ENCODE measurements at regions not wholly inside any gene's neighbourhood (a gene's known extent, or its start where the extent isn't known, plus 50 kb on each side); places are given as distances from the start of the nearest gene placed in this dataset.

- DNase-seq, result no peak
- Histone ChIP-seq H3K36me3 (no peaks in the 10 kb centered on the region), H3K27me3 (no peaks in the 10 kb centered on the region), H3K4me3 (no peak overlapping the region), H3K9me3 (peaks cover 0 to 9% of the 10 kb centered on the region in 2 donors), H3K27ac (no peak overlapping the region), H3K4me1 (no peaks in the 10 kb centered on the region)
- no peak for ATAC-seq
- intact Hi-C loops (cut with DNase I), result no loop called here
- no peak for TF ChIP-seq CTCF (IDR thresholded peaks at IDR 0.05)
Measured at GRCh38 chr5:162391833-162392232, 324.3 kb downstream of the GABRG2 start.

DNA sequence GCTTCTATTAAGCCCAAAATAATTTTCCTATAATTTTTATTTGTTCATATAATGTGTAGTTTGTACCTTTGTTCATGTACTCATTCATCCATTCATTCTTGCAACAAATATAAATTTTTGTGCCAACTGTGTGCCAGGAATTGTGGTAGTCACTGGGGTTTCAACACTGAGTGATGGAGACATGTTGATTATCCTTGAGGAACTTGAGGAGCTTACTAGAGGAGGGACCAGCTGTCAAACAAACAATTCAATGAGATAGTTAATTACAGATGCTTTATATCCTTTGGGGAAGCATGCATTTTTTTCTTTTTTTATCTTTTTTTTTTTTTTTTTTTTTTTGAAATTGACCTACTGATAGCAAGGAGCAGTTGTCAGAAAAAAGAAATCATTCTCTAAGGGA lies 324.8 kb downstream of the GABRG2 start:
- Histone ChIP-seq H3K36me3 (no peaks in the 10 kb centered on the region), H3K9me3 (peaks cover 0 to 9% of the 10 kb centered on the region in 2 donors), H3K27ac (no peak overlapping the region), H3K27me3 (no peaks in the 10 kb centered on the region), H3K4me3 (no peak overlapping the region), H3K4me1 (no peaks in the 10 kb centered on the region)
- ATAC-seq (no peak), DNase-seq (no peak)
- intact Hi-C loops (cut with DNase I), result no loop called here
- TF ChIP-seq CTCF (IDR thresholded peaks at IDR 0.05), result no peak

DNA sequence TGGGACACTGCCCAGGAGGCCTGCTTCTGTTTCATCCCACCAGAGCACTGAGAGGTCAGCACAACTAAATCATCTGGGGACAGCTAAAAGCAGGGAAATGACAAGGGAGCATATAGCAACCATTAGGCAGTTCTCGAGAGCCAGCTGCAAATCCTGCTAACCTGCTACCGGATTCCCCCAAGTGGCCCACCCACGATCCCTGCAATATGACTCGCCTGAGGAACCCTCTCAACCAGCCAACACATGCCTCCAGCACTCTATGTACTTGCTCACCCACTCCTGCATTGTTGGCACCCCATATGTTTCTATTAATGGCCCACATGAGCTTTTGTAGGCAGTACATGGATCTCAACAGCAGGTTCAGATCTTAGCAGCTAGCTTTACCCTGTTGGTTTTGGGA lies 326.0 kb downstream of the GABRG2 start:
- intact Hi-C loops (cut with DNase I), result no loop called here
- Histone ChIP-seq H3K4me1 (no peaks in the 10 kb centered on the region), H3K36me3 (no peaks in the 10 kb centered on the region), H3K27ac (no peak overlapping the region), H3K4me3 (no peak overlapping the region), H3K9me3 (peaks cover 0 to 12% of the 10 kb centered on the region in 2 donors), H3K27me3 (no peaks in the 10 kb centered on the region)
- DNase-seq (no peak), ATAC-seq (no peak)
- no peak for TF ChIP-seq CTCF (IDR thresholded peaks at IDR 0.05)

GRCh38 chr5:162407614-162408013 lies 340.0 kb downstream of the GABRG2 start:
- TF ChIP-seq CTCF (IDR thresholded peaks at IDR 0.05), result no peak
- H3K4me1 ChIP-seq, result no peaks in the 10 kb centered on the region
- intact Hi-C loops (cut with DNase I), result no loop called here
- no peak overlapping the region for H3K4me3 ChIP-seq
- H3K27me3 ChIP-seq, result no peaks in the 10 kb centered on the region
- DNase-seq (no peak), ATAC-seq (no peak)
- no peak overlapping the region for H3K27ac ChIP-seq
- H3K36me3 ChIP-seq, result no peaks in the 10 kb centered on the region
- H3K9me3 ChIP-seq, result no peaks in the 10 kb centered on the region

- H3K9me3 ChIP-seq, result peaks cover 0 to 2% of the 10 kb centered on the region in 2 donors
- H3K27ac ChIP-seq, result no peak overlapping the region
- no peak overlapping the region for H3K4me3 ChIP-seq
- no peaks in the 10 kb centered on the region for H3K4me1 ChIP-seq
- no peak for ATAC-seq
- no peaks in the 10 kb centered on the region for H3K27me3 ChIP-seq
- H3K36me3 ChIP-seq, result no peaks in the 10 kb centered on the region
- no peak for TF ChIP-seq CTCF (IDR thresholded peaks at IDR 0.05)
- intact Hi-C loops (cut with DNase I), result no loop called here
- DNase-seq, result no peak
Measured at GRCh38 chr5:162410365-162410764, 342.8 kb downstream of the GABRG2 start.

Measured in left lung (tissue), 4 donors.